GM12878 (cell line): ENCODE measurements at regions not wholly inside any gene's neighbourhood (a gene's known extent, or its start where the extent isn't known, plus 50 kb on each side); places are given as distances from the start of the nearest gene placed in this dataset.
"Not testable (repeated sequence)": the region's sequence is repeated elsewhere in the genome, so short reads cannot be mapped to it uniquely, and the experiment has no call there.

Experiments
- EZH2 ChIP-seq: IDR thresholded peaks from 2 replicates; pipeline ENCODE4 v1.6.1; 2012; ENCODE audit warnings: low read depth, mild to moderate bottlenecking, control low read depth, inconsistent platforms, low read length, borderline replicate concordance; ENCODE audit not compliant: control insufficient read depth
- TF ChIP-seq, protein P1 (sequence below): IDR thresholded peaks from 2 replicates; pipeline ENCODE4 v1.6.1; 2012; ENCODE audit warnings: low read length, inconsistent platforms

DNA sequence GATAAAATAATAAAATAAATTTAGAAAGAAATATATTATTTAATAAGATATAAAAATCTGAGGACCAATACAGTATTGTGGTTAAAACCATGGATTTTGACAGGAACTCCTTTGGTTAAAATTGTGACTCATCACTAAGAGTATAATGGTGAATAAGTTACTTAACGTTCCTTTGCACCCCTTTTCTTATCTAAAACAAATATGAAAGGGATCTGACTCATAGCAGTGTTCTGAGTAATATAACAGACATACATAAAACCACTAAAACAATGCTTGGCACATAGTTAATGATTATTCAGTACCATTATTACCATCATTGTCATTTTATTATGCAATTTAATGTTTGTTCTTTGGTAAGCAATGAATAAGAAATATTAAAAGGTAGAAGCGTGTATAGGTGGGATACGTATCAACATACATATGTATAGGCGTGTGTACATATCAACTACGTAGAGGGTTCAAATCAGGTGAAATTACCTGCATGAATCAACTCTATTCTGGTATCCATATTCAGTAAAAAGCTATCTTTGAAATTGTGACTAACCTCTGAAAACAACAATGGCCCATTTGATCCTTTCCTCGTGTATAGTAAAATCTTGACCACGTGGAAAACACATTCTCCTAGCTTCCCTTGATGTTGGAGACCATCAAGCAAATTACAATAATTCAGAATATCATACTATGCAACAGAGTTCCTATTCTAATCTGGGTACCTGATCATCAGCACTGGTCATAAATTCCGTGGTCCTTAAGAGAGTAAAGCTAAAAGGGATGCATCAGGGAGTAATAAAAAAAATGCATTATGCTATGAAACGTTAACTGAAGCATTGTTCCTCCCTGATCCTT is 342.6 kb upstream of the SPATA31A3 start:
- TF ChIP-seq EZH2 = not testable (repeated sequence)
- TF ChIP-seq, protein P1, sequence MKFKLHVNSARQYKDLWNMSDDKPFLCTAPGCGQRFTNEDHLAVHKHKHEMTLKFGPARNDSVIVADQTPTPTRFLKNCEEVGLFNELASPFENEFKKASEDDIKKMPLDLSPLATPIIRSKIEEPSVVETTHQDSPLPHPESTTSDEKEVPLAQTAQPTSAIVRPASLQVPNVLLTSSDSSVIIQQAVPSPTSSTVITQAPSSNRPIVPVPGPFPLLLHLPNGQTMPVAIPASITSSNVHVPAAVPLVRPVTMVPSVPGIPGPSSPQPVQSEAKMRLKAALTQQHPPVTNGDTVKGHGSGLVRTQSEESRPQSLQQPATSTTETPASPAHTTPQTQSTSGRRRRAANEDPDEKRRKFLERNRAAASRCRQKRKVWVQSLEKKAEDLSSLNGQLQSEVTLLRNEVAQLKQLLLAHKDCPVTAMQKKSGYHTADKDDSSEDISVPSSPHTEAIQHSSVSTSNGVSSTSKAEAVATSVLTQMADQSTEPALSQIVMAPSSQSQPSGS = not testable (repeated sequence)
